ENCODE measurements at regions not wholly inside any gene's neighbourhood (a gene's known extent, or its start where the extent isn't known, plus 50 kb on each side); places are given as distances from the start of the nearest gene placed in this dataset.

DNA sequence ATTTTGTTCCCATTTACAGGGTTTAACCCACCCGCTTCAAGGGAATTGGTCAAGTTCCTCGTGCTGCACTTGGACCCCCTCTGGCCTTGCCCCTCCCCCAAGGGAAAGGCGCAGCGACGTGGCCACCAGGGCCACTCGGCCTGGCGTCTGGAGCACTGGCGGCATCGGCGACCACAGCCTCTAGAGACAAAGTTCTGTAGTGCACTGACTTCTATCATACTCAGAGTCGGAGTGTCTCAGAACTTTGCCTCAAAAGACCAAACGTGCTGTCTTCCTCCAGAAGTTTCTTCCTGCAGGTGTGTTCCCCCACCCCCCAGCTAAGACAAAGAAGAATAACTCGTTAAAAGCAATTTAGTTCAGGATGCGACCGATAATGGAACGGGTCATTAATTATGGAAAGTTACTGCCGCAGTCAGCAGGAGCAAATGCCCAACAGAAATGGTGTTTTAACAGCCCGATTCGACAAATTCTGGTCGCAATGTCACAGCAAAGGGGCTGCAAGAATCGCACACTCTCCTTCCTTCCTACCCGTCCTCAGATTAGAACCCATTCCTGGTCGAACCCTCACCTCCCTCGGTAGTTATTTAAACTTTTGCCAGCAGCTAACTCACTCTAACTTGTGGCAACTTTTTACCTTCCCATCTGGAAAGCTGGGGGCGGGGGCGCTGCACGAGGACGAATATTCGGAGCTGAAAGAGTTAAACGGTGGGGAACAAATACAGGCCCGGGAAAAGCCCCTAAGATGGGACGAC, 202.1 kb upstream of the NFE2L3 start:
- Histone ChIP-seq H3K27me3 (ENCODE audit: control insufficient read depth in 1 of 2, insufficient read depth in 2 of 2, low read length in 2 of 2) (no peaks in the 10 kb centered on the region), H3K4me3 (ENCODE audit: low read length) (peak overlapping the region; percentile 64), H3K36me3 (ENCODE audit: insufficient read depth, low read length) (no peaks in the 10 kb centered on the region), H3K9me3 (ENCODE audit: control insufficient read depth in 1 of 2, insufficient read depth in 1 of 2, low read length in 2 of 2) (no peaks in the 10 kb centered on the region), H3K4me1 (ENCODE audit: insufficient read depth, low read length) (peaks cover 19% of the 10 kb centered on the region), H3K27ac (ENCODE audit: low read depth in 1 of 2, low read length in 2 of 2) (no peak overlapping the region)
- Mint-ChIP-seq H3K27me3 (no peaks in the 10 kb centered on the region), H3K4me3 (peak overlapping the region; percentile 93), H3K4me1 (ENCODE audit: low read depth) (peaks cover 30% of the 10 kb centered on the region), H3K9me3 (no peaks in the 10 kb centered on the region), H3K36me3 (ENCODE audit: low read depth) (no peaks in the 10 kb centered on the region), H3K27ac (peak overlapping the region; percentile 50)
- no peak for TF ChIP-seq CTCF (IDR thresholded peaks at IDR 0.05)
- ChIA-PET CTCF (interaction anchor here (1.0 kb wide), 2 partner anchors 53 to 1201 kb away, joined by 3 read pairs; no protein-coding TSS in a partner anchor), POLR2A (interaction anchor here (0.9 to 1.0 kb wide), 2 partner anchors 10 to 54 kb away, joined by 3 read pairs; no protein-coding TSS in a partner anchor)
- intact Hi-C loops (cut with DNase I, micrococcal nuclease): loop anchor here in 1 of 2 experiments (2.0 to 5.0 kb wide), 9 partner anchors 55 to 1383 kb away; partner anchors contain the start of genes CBX3, HNRNPA2B1 and NFE2L3
- no peak for ATAC-seq (ENCODE audit: poor library complexity)
- peak in 4 of 14 experiments; percentile 1 to 34 (median 20) for DNase-seq

- POLR2A ChIA-PET: interaction anchor here (0.9 to 1.0 kb wide), 2 partner anchors 9 to 55 kb away, joined by 3 read pairs; no protein-coding TSS in a partner anchor
- Histone ChIP-seq H3K4me3 (ENCODE audit: low read length) (peak overlapping the region; percentile 64), H3K4me1 (ENCODE audit: insufficient read depth, low read length) (peaks cover 19% of the 10 kb centered on the region), H3K9me3 (ENCODE audit: control insufficient read depth in 1 of 2, insufficient read depth in 1 of 2, low read length in 2 of 2) (no peaks in the 10 kb centered on the region), H3K27me3 (ENCODE audit: control insufficient read depth in 1 of 2, insufficient read depth in 2 of 2, low read length in 2 of 2) (no peaks in the 10 kb centered on the region), H3K36me3 (ENCODE audit: insufficient read depth, low read length) (no peaks in the 10 kb centered on the region), H3K27ac (ENCODE audit: low read depth in 1 of 2, low read length in 2 of 2) (no peak overlapping the region)
- Mint-ChIP-seq H3K4me1 (ENCODE audit: low read depth) (peaks cover 30% of the 10 kb centered on the region), H3K27ac (peak overlapping the region; percentile 69), H3K27me3 (no peaks in the 10 kb centered on the region), H3K4me3 (peak overlapping the region; percentile 96), H3K36me3 (ENCODE audit: low read depth) (no peaks in the 10 kb centered on the region), H3K9me3 (no peaks in the 10 kb centered on the region)
- intact Hi-C loops (cut with DNase I, micrococcal nuclease): loop anchor here in 1 of 2 experiments (2.0 to 5.0 kb wide), 8 partner anchors 112 to 1383 kb away; partner anchors contain the start of genes CBX3, HNRNPA2B1 and NFE2L3
- TF ChIP-seq CTCF (IDR thresholded peaks at IDR 0.05): no peak
- peak; percentile 77 to 96 (median 88) for DNase-seq
- CTCF ChIA-PET: interaction anchor here (1.0 kb wide), 2 partner anchors 54 to 1200 kb away, joined by 3 read pairs; no protein-coding TSS in a partner anchor
- ATAC-seq (ENCODE audit: poor library complexity): peak; percentile 98
Measured at GRCh38 chr7:25950488-25951413, 201.2 kb upstream of the NFE2L3 start.
